ENCODE measurements at regions not wholly inside any gene's neighbourhood (a gene's known extent, or its start where the extent isn't known, plus 50 kb on each side); places are given as distances from the start of the nearest gene placed in this dataset.

DNA sequence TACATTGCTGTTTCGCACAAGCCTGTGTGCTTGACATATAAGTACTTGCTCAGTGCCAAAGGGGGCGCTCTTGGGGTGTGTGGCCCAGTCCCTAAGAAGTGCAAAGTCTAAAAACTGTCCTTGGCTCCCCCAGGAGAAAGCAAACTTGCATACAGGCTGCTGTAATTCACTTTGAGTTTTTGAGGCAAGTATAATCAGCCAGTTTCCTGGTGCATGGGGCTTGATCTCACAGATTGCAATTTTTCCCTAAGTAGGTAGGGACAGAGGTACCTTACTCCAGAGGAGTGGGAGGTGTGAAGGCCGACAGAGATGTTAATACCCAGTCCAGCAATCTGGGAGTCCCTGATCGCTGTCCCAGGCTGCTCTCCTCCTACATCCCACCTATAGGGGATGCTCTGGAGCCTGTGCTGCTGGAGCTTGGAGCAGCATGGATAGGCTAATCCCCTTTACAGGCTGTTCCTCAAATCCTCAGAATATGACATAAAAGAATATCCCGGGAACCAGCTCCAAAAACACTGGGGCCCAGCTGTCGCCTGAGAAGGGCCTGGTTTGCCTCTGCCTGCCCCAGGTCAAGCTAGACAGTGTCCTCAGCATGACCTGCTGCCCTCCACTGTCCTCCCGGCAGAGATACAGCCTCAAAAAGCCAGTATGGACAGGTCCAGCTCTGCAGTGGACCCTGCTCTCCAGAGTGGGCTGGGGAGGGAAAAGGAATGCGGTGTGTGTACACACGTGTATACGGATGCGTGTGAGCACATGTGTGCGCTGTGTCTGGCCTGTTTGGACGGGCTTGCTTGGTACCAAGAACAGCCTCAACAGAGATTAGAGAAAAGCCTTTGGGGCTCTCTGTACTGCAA, 136.5 kb upstream of the HAAO start:
- H3K4me3 Mint-ChIP-seq, result no peak overlapping the region
- ChIA-PET POLR2A (interaction anchor here (1.0 kb wide), 1 partner anchor 69 kb away, joined by 3 read pairs; no protein-coding TSS in a partner anchor), CTCF (no interaction called here)
- no peak overlapping the region for H3K27ac Mint-ChIP-seq
- no peaks in the 10 kb centered on the region for H3K27me3 Mint-ChIP-seq
- DNase-seq, result no peak
- peaks cover 4% of the 10 kb centered on the region for H3K4me1 Mint-ChIP-seq
- H3K36me3 Mint-ChIP-seq (ENCODE audit: low read depth), result no peaks in the 10 kb centered on the region
- H3K9me3 Mint-ChIP-seq, result no peaks in the 10 kb centered on the region

DNA sequence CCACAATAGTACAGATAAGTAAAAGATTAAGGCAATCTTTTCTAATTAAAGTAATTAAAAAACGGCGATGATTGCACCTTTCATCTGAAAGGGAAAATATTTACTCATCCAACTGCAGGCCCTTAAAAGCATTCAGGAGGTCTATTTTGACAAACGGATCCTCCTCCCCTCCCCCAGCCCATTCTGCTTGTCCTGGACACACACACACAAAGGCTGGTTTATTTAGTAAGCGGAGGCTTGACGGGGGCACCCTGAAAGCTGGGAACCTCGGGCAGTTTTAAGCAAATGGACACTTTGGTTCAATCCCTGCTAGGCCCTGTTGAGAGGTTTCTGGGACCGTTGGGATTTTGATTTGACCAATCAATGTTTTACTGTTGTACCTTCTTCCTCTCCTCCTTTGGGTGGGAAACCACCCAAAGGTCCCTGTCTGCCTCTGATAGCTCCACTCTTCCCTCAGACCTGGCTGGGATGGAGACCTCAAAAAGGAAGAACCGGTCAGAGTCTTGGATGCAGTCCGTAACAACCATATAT, 135.8 kb upstream of the HAAO start:
- Mint-ChIP-seq H3K36me3 (ENCODE audit: low read depth) (no peaks in the 10 kb centered on the region), H3K4me1 (no peaks in the 10 kb centered on the region), H3K9me3 (no peaks in the 10 kb centered on the region), H3K27me3 (no peaks in the 10 kb centered on the region), H3K27ac (no peak overlapping the region), H3K4me3 (no peak overlapping the region)
- no peak for DNase-seq
- ChIA-PET POLR2A (no interaction called here), CTCF (no interaction called here)

DNA sequence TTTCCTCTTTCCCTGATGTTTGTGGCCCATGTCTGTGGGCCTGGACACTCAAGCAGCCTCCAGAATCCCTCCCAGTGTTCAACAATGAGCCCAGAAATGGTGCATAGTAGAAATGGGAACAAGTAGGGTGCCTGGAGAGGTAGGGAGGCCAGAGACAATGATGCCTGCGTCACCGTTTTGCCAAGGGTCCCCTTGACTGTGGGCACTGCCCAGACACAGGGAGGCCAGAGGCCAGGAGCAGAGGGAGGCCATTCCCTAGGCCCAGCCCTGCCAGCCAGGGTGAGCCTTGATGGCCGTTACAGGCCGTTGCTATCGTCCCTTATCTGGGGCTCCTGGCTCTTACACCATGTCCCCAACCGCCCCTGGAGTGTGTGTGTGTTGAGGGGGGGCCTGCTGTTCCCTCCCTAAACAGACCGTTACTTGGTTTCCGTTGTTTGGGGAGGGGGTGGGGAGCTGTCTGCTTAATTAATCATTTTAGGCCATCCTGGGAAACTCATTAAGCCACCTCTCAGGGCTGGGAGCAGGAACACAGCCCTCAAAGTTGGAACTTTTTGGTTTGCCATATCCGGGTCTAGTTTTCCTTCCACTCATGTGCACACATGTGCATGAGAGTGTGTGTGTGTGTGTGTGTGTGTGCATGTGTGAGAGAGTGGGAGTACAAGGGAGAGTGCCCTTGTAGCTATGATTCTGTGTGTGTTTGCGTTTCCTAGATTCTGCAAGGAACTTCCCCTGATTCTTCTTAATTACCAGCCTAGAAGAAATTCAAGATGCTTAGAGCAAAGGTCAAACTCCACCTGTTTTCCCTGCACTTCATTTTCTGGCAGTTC, 135.2 kb upstream of the HAAO start:
- H3K4me3 Mint-ChIP-seq, result no peak overlapping the region
- no peaks in the 10 kb centered on the region for H3K36me3 Mint-ChIP-seq (ENCODE audit: low read depth)
- no peak overlapping the region for H3K27ac Mint-ChIP-seq
- no peaks in the 10 kb centered on the region for H3K9me3 Mint-ChIP-seq
- no peaks in the 10 kb centered on the region for H3K27me3 Mint-ChIP-seq
- H3K4me1 Mint-ChIP-seq, result no peaks in the 10 kb centered on the region
- ChIA-PET POLR2A (no interaction called here), CTCF (no interaction called here)
- DNase-seq, result no peak

DNA sequence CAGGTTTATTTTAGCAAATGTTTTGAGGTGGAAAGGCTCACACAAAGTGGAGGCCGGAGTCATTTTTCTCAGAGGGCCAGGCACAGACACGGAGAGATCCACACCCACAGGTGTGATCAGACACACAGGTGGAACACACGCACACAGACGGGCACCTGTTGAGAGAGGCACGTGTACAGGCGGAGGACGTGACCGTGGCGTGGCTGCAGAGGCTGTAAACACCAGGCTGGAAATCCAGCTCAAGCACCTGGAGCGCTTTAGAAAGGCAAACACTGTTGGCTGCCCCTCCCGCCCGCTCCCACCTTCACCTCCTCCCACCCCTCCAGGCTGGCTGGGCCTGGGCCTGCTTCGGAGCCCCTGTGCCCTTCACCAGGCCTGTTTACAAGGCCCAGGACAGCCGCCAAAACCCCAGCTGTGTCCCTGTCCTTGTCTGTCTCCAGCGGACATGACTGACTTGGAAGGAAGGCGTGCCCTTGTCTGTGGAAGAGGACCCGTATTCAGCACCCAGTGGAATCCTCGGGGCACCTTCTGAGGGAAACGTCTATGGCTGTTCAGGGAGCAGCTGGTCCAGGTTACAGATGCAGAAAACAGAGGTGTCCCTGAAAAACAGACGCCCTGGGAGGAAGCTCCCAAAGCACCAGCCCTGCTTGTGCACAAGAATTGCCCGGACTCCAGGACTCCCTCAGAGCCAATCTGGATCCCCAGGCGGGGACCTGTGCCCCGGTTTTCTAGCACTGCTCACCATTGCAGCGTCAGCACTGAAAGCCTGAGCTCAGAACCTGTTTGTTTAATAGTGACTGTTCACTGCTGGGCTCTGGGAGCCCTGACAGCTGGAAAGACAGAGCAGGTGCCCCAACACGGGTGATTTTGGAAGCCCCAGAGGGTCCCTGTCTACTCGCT, 134.3 kb upstream of the HAAO start:
- H3K4me3 Mint-ChIP-seq, result no peak overlapping the region
- CTCF ChIA-PET, result interaction anchor here (0.8 kb wide), 1 partner anchor 98 kb away, joined by 3 read pairs; no protein-coding TSS in a partner anchor
- H3K36me3 Mint-ChIP-seq (ENCODE audit: low read depth), result no peaks in the 10 kb centered on the region
- POLR2A ChIA-PET, result no interaction called here
- H3K4me1 Mint-ChIP-seq, result no peaks in the 10 kb centered on the region
- no peak for DNase-seq
- H3K27me3 Mint-ChIP-seq, result peaks cover 4% of the 10 kb centered on the region
- H3K27ac Mint-ChIP-seq, result no peak overlapping the region
- H3K9me3 Mint-ChIP-seq, result no peaks in the 10 kb centered on the region

DNA sequence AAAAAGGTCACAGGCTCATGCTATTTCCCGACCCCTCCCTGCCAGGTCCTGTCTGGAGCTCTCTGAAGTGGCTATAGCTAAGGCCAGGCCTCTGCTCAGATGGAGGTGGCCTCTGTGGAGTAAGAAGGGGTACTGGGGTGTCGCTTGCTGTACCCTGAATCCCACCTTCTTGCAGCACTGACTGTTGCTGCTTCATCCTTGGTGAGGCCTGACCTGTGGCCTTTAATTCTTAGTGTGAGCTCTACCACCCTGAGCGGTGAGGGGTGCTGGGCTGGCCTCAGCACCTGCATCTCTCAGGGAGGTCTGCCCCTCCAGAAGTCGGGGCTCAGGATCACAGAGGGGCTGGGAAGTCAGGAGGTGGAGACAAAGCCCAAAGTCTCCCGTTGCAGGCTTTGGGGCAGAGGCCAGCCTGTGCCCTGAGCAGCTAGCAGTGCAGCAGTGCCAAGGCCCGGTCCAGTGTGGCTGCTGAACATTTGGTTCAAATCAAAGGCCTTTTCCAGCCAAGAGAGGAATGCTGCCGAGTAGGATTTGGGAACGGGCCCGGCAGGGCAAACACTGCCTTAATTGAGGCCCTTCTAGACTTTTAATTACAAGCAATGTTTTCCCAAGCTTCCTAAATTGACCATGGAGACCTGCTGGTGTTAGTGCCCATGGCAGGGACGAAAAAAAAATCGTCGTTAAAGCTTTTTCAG, 133.5 kb upstream of the HAAO start:
- peaks cover 6% of the 10 kb centered on the region for H3K27me3 Mint-ChIP-seq
- ChIA-PET POLR2A (no interaction called here), CTCF (interaction anchor here (0.8 kb wide), 1 partner anchor 97 kb away, joined by 3 read pairs; no protein-coding TSS in a partner anchor)
- DNase-seq, result no peak
- H3K36me3 Mint-ChIP-seq (ENCODE audit: low read depth), result no peaks in the 10 kb centered on the region
- H3K9me3 Mint-ChIP-seq, result no peaks in the 10 kb centered on the region
- H3K4me3 Mint-ChIP-seq, result no peak overlapping the region
- no peak overlapping the region for H3K27ac Mint-ChIP-seq
- no peaks in the 10 kb centered on the region for H3K4me1 Mint-ChIP-seq

DNA sequence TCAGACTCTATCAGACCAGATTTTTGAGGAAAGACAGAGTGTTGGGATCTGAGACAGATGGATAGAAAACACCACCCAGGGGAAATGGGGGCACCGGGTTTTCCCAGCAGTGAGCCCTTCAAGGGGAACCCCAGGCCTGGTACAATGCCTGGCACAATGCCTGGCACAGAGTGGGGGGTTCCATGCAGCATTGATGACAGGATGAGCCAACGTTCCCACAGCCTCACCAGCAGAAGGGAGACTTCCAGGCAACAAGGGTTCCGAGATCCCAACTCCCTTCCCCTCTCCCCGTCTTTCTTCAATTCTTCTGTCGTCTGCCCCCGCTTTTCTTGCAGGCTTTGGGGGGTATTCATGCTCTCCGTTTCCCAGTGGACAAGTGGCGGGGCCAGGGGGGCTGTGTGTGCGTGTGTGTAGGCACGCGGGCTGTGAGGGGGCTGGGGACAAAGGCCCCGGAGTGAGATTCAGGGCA, 132.1 kb upstream of the HAAO start:
- DNase-seq, result no peak
- H3K27ac Mint-ChIP-seq, result no peak overlapping the region
- POLR2A ChIA-PET, result no interaction called here
- H3K9me3 Mint-ChIP-seq, result no peaks in the 10 kb centered on the region
- H3K27me3 Mint-ChIP-seq, result peaks cover 6% of the 10 kb centered on the region
- no peak overlapping the region for H3K4me3 Mint-ChIP-seq
- no peaks in the 10 kb centered on the region for H3K36me3 Mint-ChIP-seq (ENCODE audit: low read depth)
- H3K4me1 Mint-ChIP-seq, result no peaks in the 10 kb centered on the region
- CTCF ChIA-PET, result no interaction called here

DNA sequence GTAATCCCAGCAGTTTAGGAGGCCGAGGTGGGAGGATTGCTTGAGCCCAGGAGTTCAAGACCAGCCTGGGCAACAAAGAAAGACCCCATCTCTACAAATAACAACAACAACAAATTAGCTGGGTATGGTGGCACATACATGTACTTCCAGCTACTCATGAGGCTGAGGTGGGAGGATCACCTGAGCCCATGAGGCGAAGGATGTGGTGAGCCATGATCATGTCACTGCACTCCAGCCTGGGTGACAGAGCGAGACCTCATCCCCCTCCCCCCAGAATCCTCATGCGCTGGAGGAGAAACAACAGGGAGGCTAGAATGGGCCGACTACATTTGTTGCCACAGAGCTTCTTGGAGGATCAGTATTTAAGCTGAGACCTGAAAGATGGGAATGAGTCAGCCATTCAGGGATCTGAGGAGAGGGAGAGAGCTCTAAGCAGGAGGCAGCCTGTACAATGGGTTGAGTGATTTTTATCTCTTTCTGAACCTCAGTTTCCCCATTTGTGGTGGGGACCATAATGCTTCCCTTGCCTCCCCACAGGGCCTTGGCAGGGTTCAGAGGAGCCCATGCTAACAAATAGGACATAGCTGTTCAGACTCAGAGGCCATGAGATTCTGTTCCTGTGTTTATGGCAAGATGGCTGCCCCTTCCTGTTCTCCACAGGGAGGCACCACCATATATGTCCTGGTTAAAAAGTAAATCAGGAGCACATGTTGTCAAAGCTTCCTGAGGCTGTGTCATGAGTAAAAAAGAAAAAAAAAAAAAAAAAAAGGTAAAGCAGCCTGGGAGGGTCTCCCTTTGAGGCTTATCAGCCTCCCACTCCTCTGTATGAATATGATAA, 131.4 kb upstream of the HAAO start:
- Mint-ChIP-seq H3K4me3 (no peak overlapping the region), H3K27ac (no peak overlapping the region), H3K27me3 (peaks cover 9% of the 10 kb centered on the region), H3K4me1 (no peaks in the 10 kb centered on the region), H3K9me3 (no peaks in the 10 kb centered on the region), H3K36me3 (ENCODE audit: low read depth) (no peaks in the 10 kb centered on the region)
- ChIA-PET CTCF (no interaction called here), POLR2A (no interaction called here)
- DNase-seq, result no peak

DNA sequence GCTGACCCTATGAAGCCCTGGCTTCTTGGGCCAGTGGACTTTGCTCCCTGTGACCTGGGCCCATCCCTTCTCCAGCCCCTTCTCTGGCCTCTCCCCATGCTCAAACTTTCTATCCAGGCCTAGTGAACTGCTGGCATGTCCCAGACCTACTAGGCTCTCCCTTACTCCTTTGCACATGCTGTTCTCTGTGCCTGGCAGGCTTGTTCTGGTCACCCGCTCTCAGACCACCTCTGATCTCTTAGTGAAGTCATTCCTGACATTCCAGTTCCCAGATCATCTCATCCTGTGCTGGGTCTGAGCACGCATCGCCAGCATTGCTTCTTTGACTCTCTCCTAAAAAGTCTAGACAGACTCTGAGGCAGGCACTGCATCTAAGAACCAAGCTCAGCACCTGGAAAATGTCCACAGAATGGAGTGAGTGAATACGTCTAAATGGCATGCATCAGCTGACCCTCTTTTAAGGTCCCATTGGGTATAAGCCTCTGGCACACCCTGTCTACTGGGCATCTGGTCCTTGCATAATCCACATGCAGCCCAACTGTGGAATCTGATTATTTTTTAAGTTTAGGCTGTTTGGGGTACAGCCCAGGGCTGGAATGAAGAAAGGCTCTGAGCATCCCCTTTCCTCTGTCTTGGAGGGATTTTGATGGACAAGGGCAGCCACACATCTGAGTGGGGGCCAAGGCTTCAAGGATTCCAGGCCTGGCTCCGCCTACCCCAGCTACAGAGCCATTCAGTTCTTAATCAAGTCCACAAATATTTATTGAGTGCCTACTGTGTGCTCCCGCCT, 130.6 kb upstream of the HAAO start:
- ChIA-PET CTCF (no interaction called here), POLR2A (no interaction called here)
- no peaks in the 10 kb centered on the region for H3K36me3 Mint-ChIP-seq (ENCODE audit: low read depth)
- H3K9me3 Mint-ChIP-seq, result no peaks in the 10 kb centered on the region
- DNase-seq, result no peak
- no peaks in the 10 kb centered on the region for H3K4me1 Mint-ChIP-seq
- no peak overlapping the region for H3K4me3 Mint-ChIP-seq
- H3K27me3 Mint-ChIP-seq, result peaks cover 11% of the 10 kb centered on the region
- H3K27ac Mint-ChIP-seq, result no peak overlapping the region

DNA sequence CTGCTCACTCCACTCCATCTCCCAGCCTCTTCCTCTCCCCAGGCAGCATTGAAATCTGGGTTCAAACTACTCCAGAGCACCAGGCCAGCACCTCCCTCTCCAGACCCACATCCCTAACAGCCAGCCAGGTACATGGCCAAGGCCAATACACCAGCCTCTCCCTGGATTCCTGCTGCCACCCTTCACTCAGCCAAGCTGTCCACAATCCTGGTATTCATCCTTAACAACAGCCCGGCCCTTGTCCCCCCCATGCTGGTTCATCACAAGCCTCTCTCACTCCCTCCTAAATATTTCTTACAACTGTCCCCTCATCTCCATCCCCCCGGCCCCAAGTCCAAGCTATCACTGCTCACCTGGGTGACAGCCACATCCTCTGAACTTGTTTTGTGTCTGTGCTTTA, 129.9 kb upstream of the HAAO start:
- ChIA-PET POLR2A (no interaction called here), CTCF (no interaction called here)
- Mint-ChIP-seq H3K4me3 (no peak overlapping the region), H3K9me3 (no peaks in the 10 kb centered on the region), H3K27me3 (peaks cover 11% of the 10 kb centered on the region), H3K4me1 (no peaks in the 10 kb centered on the region), H3K36me3 (ENCODE audit: low read depth) (no peaks in the 10 kb centered on the region), H3K27ac (no peak overlapping the region)
- no peak for DNase-seq

DNA sequence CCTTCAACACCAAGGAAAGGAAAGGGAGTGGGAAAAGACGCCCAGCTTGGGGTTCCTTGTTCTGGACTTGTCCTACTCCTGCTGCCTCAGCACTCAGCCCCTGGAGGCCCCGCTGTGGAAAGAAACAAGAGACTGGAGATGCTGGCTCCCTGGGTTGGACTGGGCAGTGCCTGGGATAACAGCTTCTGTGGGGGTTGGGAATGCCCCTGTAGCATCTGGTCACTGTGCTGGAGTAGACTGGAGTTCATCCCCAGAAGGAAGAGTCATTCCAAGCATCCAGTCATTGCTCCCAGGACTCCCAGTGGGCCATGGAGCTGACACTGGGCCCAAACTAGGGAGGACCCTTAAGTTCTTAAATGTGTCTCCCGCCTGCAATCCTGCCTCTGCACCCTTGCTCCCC, 129.3 kb upstream of the HAAO start:
- H3K27ac Mint-ChIP-seq, result no peak overlapping the region
- no peak for DNase-seq
- no peaks in the 10 kb centered on the region for H3K36me3 Mint-ChIP-seq (ENCODE audit: low read depth)
- H3K9me3 Mint-ChIP-seq, result no peaks in the 10 kb centered on the region
- CTCF ChIA-PET, result interaction anchor here (0.9 kb wide), 1 partner anchor 94 kb away, joined by 3 read pairs; no protein-coding TSS in a partner anchor
- H3K4me3 Mint-ChIP-seq, result no peak overlapping the region
- POLR2A ChIA-PET, result no interaction called here
- H3K27me3 Mint-ChIP-seq, result peaks cover 13% of the 10 kb centered on the region
- no peaks in the 10 kb centered on the region for H3K4me1 Mint-ChIP-seq

DNA sequence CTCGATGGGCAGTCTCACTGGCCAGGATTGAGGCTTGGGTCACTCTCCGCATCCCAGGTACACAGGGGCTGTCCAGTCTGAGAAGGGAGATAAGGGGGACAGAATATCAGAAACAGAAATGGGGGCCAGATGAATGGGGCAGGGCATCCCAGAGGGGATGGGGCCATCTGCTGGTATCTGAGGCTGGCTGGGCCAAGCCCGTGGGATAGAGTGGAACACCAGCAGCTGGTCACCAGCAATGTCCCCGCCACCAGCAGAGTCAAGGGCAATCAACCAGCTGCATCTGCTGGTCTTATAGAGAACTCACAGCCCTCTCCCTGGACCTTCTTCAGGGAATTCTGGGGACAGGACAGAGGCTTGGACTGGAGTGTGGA, 128.8 kb upstream of the HAAO start:
- H3K27me3 Mint-ChIP-seq, result peaks cover 15% of the 10 kb centered on the region
- no peak overlapping the region for H3K4me3 Mint-ChIP-seq
- ChIA-PET CTCF (interaction anchor here (0.9 kb wide), 1 partner anchor 93 kb away, joined by 3 read pairs; no protein-coding TSS in a partner anchor), POLR2A (interaction anchor here (0.5 kb wide), 1 partner anchor 208 kb away, joined by 3 read pairs; no protein-coding TSS in a partner anchor)
- H3K4me1 Mint-ChIP-seq, result no peaks in the 10 kb centered on the region
- DNase-seq, result no peak
- H3K9me3 Mint-ChIP-seq, result no peaks in the 10 kb centered on the region
- H3K27ac Mint-ChIP-seq, result no peak overlapping the region
- no peaks in the 10 kb centered on the region for H3K36me3 Mint-ChIP-seq (ENCODE audit: low read depth)

All from activated CD4-positive, alpha-beta memory T cell treated with anti-CD3 and anti-CD28 coated beads, Interleukin-2, amount 10 ng/mL, durations not matched to agents 7 days and 5 days (primary cell).